ENCODE measurements at regions not wholly inside any gene's neighbourhood (a gene's known extent, or its start where the extent isn't known, plus 50 kb on each side); places are given as distances from the start of the nearest gene placed in this dataset.

DNA sequence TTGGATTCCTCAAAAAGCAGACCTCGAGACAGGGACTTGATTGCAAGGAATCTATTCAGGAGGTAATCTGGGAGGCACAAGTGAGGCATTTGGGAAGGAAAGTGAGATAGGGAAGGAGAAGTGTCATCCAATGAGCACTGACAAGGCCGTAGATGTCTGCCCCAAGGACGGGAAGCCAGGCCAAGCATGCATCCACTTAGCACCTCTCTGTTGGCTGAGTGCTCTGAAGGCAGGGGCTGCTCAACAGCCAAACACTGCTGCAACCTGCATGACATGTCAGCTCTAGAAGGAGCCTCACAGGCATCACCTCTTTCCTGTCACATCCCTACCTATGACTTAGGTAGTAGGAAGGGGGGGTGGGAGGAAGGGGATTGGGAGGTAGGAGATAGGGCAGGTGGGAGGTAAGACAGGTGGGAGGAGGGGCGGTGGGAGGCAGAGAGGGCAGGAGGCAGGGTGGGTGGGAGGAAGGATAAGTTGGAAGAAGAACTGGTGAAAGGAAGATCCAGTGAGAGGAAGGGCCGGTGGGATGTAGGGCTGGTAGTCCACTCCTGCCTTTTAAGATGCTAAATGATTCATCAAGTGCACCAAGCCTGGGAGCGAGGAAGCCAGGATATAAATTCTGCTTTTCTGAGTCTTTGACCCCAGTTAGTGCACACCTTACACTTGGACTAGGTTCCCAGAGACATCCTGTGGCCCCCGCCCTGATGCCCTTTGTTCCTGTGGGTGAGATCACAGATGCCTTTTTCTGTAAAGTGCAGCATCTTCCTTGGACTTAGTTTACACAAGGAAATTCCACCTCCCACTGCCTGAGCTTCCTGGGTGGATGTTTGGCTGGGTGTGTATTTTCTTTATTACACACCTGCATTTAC is 83.8 kb upstream of the NXT1 start:
- DNase-seq (ENCODE audit: low spot score in 2 of 2), result no peak
- Mint-ChIP-seq H3K36me3 (no peaks in the 10 kb centered on the region), H3K9me3 (peaks cover 8% of the 10 kb centered on the region), H3K27ac (no peak overlapping the region), H3K4me1 (no peaks in the 10 kb centered on the region), H3K4me3 (no peak overlapping the region)
- no peak for ATAC-seq

- ATAC-seq, result no peak
- Mint-ChIP-seq H3K9me3 (peaks cover 8% of the 10 kb centered on the region), H3K27ac (no peak overlapping the region), H3K4me3 (no peak overlapping the region), H3K4me1 (no peaks in the 10 kb centered on the region), H3K36me3 (no peaks in the 10 kb centered on the region)
- DNase-seq (ENCODE audit: low spot score in 2 of 2), result no peak
Measured at GRCh38 chr20:23265226-23265625, 85.4 kb upstream of the NXT1 start.

GRCh38 chr20:23264545-23264944 is 86.0 kb upstream of the NXT1 start:
- Mint-ChIP-seq H3K27ac (no peak overlapping the region), H3K9me3 (peaks cover 7% of the 10 kb centered on the region), H3K36me3 (no peaks in the 10 kb centered on the region), H3K4me3 (no peak overlapping the region), H3K4me1 (no peaks in the 10 kb centered on the region)
- ATAC-seq (no peak), DNase-seq (ENCODE audit: low spot score in 2 of 2) (no peak)

GRCh38 chr20:23260181-23260840 is 90.3 kb upstream of the NXT1 start:
- H3K9me3 Mint-ChIP-seq, result no peaks in the 10 kb centered on the region
- no peaks in the 10 kb centered on the region for H3K36me3 Mint-ChIP-seq
- H3K4me1 Mint-ChIP-seq, result no peaks in the 10 kb centered on the region
- ATAC-seq (no peak), DNase-seq (ENCODE audit: low spot score in 2 of 2) (no peak)
- no peak overlapping the region for H3K27ac Mint-ChIP-seq
- no peak overlapping the region for H3K4me3 Mint-ChIP-seq

GRCh38 chr20:23258747-23259121 is 91.9 kb upstream of the NXT1 start:
- Mint-ChIP-seq H3K4me3 (no peak overlapping the region), H3K27ac (no peak overlapping the region), H3K36me3 (no peaks in the 10 kb centered on the region), H3K9me3 (no peaks in the 10 kb centered on the region), H3K4me1 (no peaks in the 10 kb centered on the region)
- ATAC-seq (no peak), DNase-seq (ENCODE audit: low spot score in 2 of 2) (no peak)

DNA sequence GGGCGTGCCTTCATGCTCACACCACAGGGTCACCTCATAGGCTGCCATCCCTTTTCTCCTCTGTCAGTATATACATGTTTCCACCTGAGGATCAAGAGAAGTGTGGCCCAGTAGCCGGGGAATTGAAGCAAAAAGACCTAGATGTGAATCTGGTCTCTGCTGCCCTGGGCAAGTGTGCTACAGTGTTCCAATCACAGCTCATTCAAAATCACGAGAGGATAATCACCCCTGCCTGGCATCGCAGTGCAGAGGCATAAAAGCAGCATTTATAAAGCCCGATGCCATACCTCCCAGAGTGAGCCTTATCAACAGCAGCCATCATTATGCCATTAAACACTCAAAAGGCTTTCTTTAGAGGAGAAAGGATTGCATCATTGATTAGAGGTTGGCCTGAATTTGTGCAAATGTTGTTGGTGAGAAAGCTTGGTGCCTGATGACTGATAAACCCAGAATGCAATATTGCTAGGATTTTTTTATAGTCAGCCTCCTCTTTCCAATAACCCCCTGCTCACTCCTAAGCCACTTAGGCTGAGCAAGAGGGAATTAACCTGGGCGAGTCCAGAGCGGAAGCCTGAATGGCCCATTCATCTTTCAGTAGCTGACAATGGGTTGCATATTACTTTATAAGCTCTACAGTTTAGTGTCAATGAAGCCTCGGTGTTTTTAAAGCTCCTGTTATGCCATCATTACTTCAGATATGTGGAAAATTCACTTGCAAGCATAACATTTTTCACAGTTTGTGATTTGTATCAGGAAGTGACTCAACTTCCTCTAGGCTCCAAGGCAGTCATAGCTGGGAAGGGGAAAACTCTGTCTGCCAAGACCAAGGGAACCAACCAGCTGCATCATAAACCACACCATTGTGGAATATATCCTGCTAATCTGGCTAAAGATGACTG is 92.5 kb upstream of the NXT1 start:
- H3K27ac Mint-ChIP-seq, result no peak overlapping the region
- no peak for DNase-seq (ENCODE audit: low spot score in 2 of 2)
- H3K4me3 Mint-ChIP-seq, result no peak overlapping the region
- H3K9me3 Mint-ChIP-seq, result no peaks in the 10 kb centered on the region
- ATAC-seq, result no peak
- no peaks in the 10 kb centered on the region for H3K4me1 Mint-ChIP-seq
- H3K36me3 Mint-ChIP-seq, result no peaks in the 10 kb centered on the region

- ATAC-seq (no peak), DNase-seq (ENCODE audit: low spot score in 2 of 2) (no peak)
- no peak overlapping the region for H3K4me3 Mint-ChIP-seq
- H3K4me1 Mint-ChIP-seq, result no peaks in the 10 kb centered on the region
- H3K27ac Mint-ChIP-seq, result no peak overlapping the region
- H3K9me3 Mint-ChIP-seq, result no peaks in the 10 kb centered on the region
- no peaks in the 10 kb centered on the region for H3K36me3 Mint-ChIP-seq
Measured at GRCh38 chr20:23257106-23257761, 93.4 kb upstream of the NXT1 start.

DNA sequence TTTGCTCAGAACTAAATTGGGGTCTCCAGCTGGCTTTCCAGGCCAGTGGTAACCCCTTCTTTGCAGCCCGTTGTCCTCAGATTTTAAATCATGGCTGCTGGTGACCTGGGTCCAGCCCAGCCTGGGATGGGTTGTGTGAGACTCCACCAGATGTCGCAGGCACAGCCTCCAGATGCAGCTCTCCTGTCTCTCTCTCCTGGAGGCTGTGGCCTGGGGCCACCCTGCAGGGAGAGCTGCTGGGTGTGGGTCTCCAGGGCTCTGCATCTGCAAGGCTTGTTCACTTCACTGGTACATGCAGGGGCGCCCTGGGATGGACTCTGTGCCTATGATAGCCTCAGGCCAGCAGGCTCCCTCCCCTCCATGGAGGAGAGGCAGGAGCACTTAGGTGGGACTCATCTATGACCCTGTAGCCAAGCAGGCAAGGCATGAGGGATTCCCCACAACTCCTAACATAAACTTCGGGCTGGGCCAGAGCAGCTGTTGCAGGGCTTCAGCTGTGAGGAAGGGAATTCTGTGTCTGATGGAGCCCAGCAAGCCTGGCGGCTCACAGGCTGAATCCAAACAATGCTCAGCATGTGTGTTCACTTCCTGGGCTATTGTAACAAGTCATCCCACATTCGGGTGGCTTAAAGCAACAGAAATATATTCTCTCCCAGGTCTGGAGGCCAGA is 94.7 kb upstream of the NXT1 start:
- DNase-seq (ENCODE audit: low spot score in 2 of 2) (no peak), ATAC-seq (no peak)
- H3K27ac Mint-ChIP-seq, result no peak overlapping the region
- H3K36me3 Mint-ChIP-seq, result no peaks in the 10 kb centered on the region
- no peaks in the 10 kb centered on the region for H3K4me1 Mint-ChIP-seq
- no peak overlapping the region for H3K4me3 Mint-ChIP-seq
- no peaks in the 10 kb centered on the region for H3K9me3 Mint-ChIP-seq

- DNase-seq (ENCODE audit: low spot score in 2 of 2) (no peak), ATAC-seq (no peak)
- Mint-ChIP-seq H3K4me3 (no peak overlapping the region), H3K4me1 (no peaks in the 10 kb centered on the region), H3K27ac (no peak overlapping the region), H3K9me3 (no peaks in the 10 kb centered on the region), H3K36me3 (no peaks in the 10 kb centered on the region)
Measured at GRCh38 chr20:23255106-23255505, 95.5 kb upstream of the NXT1 start.

DNA sequence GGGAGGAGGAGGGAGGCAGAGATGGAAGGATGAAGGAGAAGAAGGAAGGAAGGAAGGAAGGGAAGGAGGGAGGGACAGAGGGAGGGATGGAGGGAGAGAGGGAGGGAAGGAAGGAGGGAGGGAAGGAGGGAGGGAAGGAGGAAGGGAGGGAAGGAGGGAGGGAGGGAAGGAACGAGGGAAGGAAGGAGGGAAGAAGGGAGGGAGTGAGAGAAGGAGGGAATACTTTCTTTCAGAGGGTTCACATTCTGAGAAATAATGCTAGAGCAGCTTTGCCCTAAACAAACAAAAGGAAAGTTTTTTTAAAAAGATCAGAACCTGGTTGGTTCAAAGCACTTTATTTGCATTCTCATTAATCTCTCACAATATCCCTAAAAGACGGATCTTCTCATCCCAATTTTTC is 96.1 kb upstream of the NXT1 start:
- DNase-seq (ENCODE audit: low spot score in 2 of 2) (no peak), ATAC-seq (no peak)
- Mint-ChIP-seq H3K36me3 (no peaks in the 10 kb centered on the region), H3K27ac (no peak overlapping the region), H3K4me1 (no peaks in the 10 kb centered on the region), H3K9me3 (no peaks in the 10 kb centered on the region), H3K4me3 (no peak overlapping the region)

DNA sequence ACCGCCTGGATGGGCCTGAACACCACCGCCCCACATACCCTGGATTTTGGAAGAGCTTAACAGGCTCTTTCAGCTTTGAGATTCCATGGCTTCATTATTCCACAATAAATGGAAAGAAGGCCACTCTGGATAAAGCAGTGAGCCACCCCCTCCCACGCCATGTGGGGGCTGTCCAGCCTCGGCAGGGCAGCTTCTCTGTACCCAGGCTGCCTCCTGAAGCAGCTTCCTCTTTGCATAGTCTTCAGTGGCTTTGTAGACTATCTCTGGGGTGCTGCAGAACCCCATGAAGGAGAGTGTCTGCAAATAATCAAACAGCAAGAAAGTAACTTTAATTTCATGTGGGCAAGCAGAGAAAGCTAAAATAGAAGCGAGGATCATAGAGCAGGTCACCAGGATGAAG is 96.6 kb upstream of the NXT1 start:
- DNase-seq (ENCODE audit: low spot score in 2 of 2) (no peak), ATAC-seq (no peak)
- Mint-ChIP-seq H3K36me3 (no peaks in the 10 kb centered on the region), H3K27ac (no peak overlapping the region), H3K4me3 (no peak overlapping the region), H3K9me3 (no peaks in the 10 kb centered on the region), H3K4me1 (no peaks in the 10 kb centered on the region)

GRCh38 chr20:23253524-23253923 is 97.1 kb upstream of the NXT1 start:
- DNase-seq (ENCODE audit: low spot score in 2 of 2) (no peak), ATAC-seq (no peak)
- Mint-ChIP-seq H3K9me3 (no peaks in the 10 kb centered on the region), H3K4me3 (no peak overlapping the region), H3K36me3 (no peaks in the 10 kb centered on the region), H3K4me1 (no peaks in the 10 kb centered on the region), H3K27ac (no peak overlapping the region)

GRCh38 chr20:23251779-23252178 is 98.8 kb upstream of the NXT1 start:
- H3K36me3 Mint-ChIP-seq, result no peaks in the 10 kb centered on the region
- H3K4me1 Mint-ChIP-seq, result no peaks in the 10 kb centered on the region
- ATAC-seq (no peak), DNase-seq (ENCODE audit: low spot score in 2 of 2) (no peak)
- no peak overlapping the region for H3K4me3 Mint-ChIP-seq
- H3K9me3 Mint-ChIP-seq, result no peaks in the 10 kb centered on the region
- H3K27ac Mint-ChIP-seq, result no peak overlapping the region

DNA sequence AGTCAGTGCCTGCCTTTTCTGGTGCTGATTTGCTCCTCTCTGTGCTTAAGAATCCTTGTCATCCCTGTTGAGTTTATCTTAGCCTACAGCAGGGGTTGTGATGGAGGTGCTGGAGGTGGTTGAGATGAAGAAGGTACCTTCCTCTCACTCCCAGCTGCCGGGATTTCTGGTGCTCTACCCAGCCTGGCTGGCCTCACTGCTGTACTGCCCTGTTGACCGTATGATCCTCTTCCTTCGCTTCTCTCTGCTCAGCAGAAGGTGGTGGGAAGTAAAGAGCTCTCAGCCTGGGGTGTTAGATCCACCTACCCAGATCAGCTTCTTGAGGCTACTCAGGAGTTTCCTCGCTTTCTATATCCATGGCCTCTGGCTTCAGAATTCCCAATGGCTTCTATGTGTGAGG is 101.0 kb upstream of the NXT1 start:
- Mint-ChIP-seq H3K9me3 (no peaks in the 10 kb centered on the region), H3K27ac (no peak overlapping the region), H3K4me1 (no peaks in the 10 kb centered on the region), H3K36me3 (no peaks in the 10 kb centered on the region), H3K4me3 (no peak overlapping the region)
- DNase-seq (ENCODE audit: low spot score in 2 of 2) (no peak), ATAC-seq (no peak)

DNA sequence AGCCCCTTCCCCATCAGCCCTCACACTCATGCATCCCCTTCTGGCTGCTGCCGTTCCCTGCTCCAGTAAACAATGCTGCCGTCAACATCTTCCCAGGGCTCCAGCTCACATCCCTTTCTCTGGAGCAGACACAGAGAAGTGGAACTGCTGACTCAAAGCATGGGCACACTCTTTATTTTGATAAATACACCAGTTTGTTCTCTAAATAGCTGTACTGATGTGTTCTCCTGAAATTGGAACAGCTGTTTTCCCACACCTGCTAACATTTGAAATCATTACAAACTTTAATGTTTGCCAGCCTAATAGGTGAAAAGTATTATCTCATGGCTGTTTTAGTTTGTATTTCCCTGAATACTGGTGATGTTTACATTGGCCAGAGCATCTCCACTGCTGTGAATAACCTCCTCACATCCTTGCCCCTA is 102.1 kb upstream of the NXT1 start:
- ATAC-seq (no peak), DNase-seq (ENCODE audit: low spot score in 2 of 2) (no peak)
- Mint-ChIP-seq H3K27ac (no peak overlapping the region), H3K36me3 (no peaks in the 10 kb centered on the region), H3K4me1 (no peaks in the 10 kb centered on the region), H3K4me3 (no peak overlapping the region), H3K9me3 (no peaks in the 10 kb centered on the region)
